ENCODE measurements at regions not wholly inside any gene's neighbourhood (a gene's known extent, or its start where the extent isn't known, plus 50 kb on each side); places are given as distances from the start of the nearest gene placed in this dataset.

- DNase-seq (ENCODE audit: low read depth, low spot score) = no peak
- TF ChIP-seq YY1 (IDR thresholded peaks at IDR 0.05; ENCODE audit: insufficient read depth, insufficient read length) = no peak
- no peak for TF ChIP-seq ZNF274 (IDR thresholded peaks at IDR 0.05; ENCODE audit: low read depth, low read length)
- no peak for TF ChIP-seq SUZ12 (IDR thresholded peaks at IDR 0.05; ENCODE audit: extremely low read depth, insufficient read depth, insufficient read length)
- H3K27me3 ChIP-seq (ENCODE audit: insufficient read depth, insufficient read length) = peaks cover 6% of the 10 kb centered on the region
These were observed 61.6 kb upstream of the LAPTM5 start for GRCh38 chr1:30819244-30819571.

GRCh38 chr1:30818568-30819243, 61.1 kb upstream of the LAPTM5 start:
- H3K9ac ChIP-seq (ENCODE audit: insufficient read length, low read depth) = peak overlapping the region; percentile 12
- H3K4me1 ChIP-seq (ENCODE audit: insufficient read depth, insufficient read length) = peaks cover 33% of the 10 kb centered on the region
- H3K9me3 ChIP-seq (ENCODE audit: insufficient read depth, low read length) = no peaks in the 10 kb centered on the region
- TF ChIP-seq YY1 (IDR thresholded peaks at IDR 0.05; ENCODE audit: insufficient read depth, insufficient read length) (no peak), ZNF274 (IDR thresholded peaks at IDR 0.05; ENCODE audit: low read depth, low read length) (no peak), SUZ12 (IDR thresholded peaks at IDR 0.05; ENCODE audit: extremely low read depth, insufficient read depth, insufficient read length) (no peak)
- no peak for DNase-seq (ENCODE audit: low read depth, low spot score)
- H3K4me3 ChIP-seq (ENCODE audit: insufficient read length, low read depth) = no peak overlapping the region
- no peaks in the 10 kb centered on the region for H3K36me3 ChIP-seq (ENCODE audit: insufficient read depth, insufficient read length, low read length)
- H3K27me3 ChIP-seq (ENCODE audit: insufficient read depth, insufficient read length) = peaks cover 6% of the 10 kb centered on the region

More at GRCh38 chr1:30819244-30819571, 61.6 kb upstream of the LAPTM5 start:
- Histone ChIP-seq H3K9ac (ENCODE audit: insufficient read length, low read depth) (no peak overlapping the region), H3K4me1 (ENCODE audit: insufficient read depth, insufficient read length) (peaks cover 35% of the 10 kb centered on the region), H3K9me3 (ENCODE audit: insufficient read depth, low read length) (no peaks in the 10 kb centered on the region), H3K36me3 (ENCODE audit: insufficient read depth, insufficient read length, low read length) (no peaks in the 10 kb centered on the region), H3K4me3 (ENCODE audit: insufficient read length, low read depth) (no peak overlapping the region)

GRCh38 chr1:30817548-30817947, 60.0 kb upstream of the LAPTM5 start:
- Histone ChIP-seq H3K27me3 (ENCODE audit: insufficient read depth, insufficient read length) (peaks cover 6% of the 10 kb centered on the region), H3K36me3 (ENCODE audit: insufficient read depth, insufficient read length, low read length) (no peaks in the 10 kb centered on the region), H3K4me3 (ENCODE audit: insufficient read length, low read depth) (no peak overlapping the region), H3K9me3 (ENCODE audit: insufficient read depth, low read length) (no peaks in the 10 kb centered on the region), H3K9ac (ENCODE audit: insufficient read length, low read depth) (no peak overlapping the region), H3K4me1 (ENCODE audit: insufficient read depth, insufficient read length) (peaks cover 24% of the 10 kb centered on the region)
- DNase-seq (ENCODE audit: low read depth, low spot score) = no peak
- no peak for TF ChIP-seq YY1 (IDR thresholded peaks at IDR 0.05; ENCODE audit: insufficient read depth, insufficient read length)
- no peak for TF ChIP-seq ZNF274 (IDR thresholded peaks at IDR 0.05; ENCODE audit: low read depth, low read length)
- TF ChIP-seq SUZ12 (IDR thresholded peaks at IDR 0.05; ENCODE audit: extremely low read depth, insufficient read depth, insufficient read length) = no peak

GRCh38 chr1:30817077-30817438, 59.5 kb upstream of the LAPTM5 start:
- Histone ChIP-seq H3K9me3 (ENCODE audit: insufficient read depth, low read length) (no peaks in the 10 kb centered on the region), H3K4me3 (ENCODE audit: insufficient read length, low read depth) (no peak overlapping the region), H3K4me1 (ENCODE audit: insufficient read depth, insufficient read length) (peaks cover 24% of the 10 kb centered on the region), H3K36me3 (ENCODE audit: insufficient read depth, insufficient read length, low read length) (no peaks in the 10 kb centered on the region), H3K9ac (ENCODE audit: insufficient read length, low read depth) (peak overlapping the region; percentile 28), H3K27me3 (ENCODE audit: insufficient read depth, insufficient read length) (peaks cover 6% of the 10 kb centered on the region)
- no peak for DNase-seq (ENCODE audit: low read depth, low spot score)
- TF ChIP-seq ZNF274 (IDR thresholded peaks at IDR 0.05; ENCODE audit: low read depth, low read length) = no peak
- TF ChIP-seq SUZ12 (IDR thresholded peaks at IDR 0.05; ENCODE audit: extremely low read depth, insufficient read depth, insufficient read length) = no peak
- no peak for TF ChIP-seq YY1 (IDR thresholded peaks at IDR 0.05; ENCODE audit: insufficient read depth, insufficient read length)

- peak overlapping the region; percentile 28 for H3K9ac ChIP-seq (ENCODE audit: insufficient read length, low read depth)
- peak overlapping the region; percentile 6 for H3K4me3 ChIP-seq (ENCODE audit: insufficient read length, low read depth)
- H3K9me3 ChIP-seq (ENCODE audit: insufficient read depth, low read length) = no peaks in the 10 kb centered on the region
- no peak for TF ChIP-seq YY1 (IDR thresholded peaks at IDR 0.05; ENCODE audit: insufficient read depth, insufficient read length)
- TF ChIP-seq ZNF274 (IDR thresholded peaks at IDR 0.05; ENCODE audit: low read depth, low read length) = no peak
- TF ChIP-seq SUZ12 (IDR thresholded peaks at IDR 0.05; ENCODE audit: extremely low read depth, insufficient read depth, insufficient read length) = no peak
- peaks cover 24% of the 10 kb centered on the region for H3K4me1 ChIP-seq (ENCODE audit: insufficient read depth, insufficient read length)
- H3K27me3 ChIP-seq (ENCODE audit: insufficient read depth, insufficient read length) = peaks cover 6% of the 10 kb centered on the region
- peak; percentile 96 for DNase-seq (ENCODE audit: low read depth, low spot score)
- no peaks in the 10 kb centered on the region for H3K36me3 ChIP-seq (ENCODE audit: insufficient read depth, insufficient read length, low read length)
These were observed 58.9 kb upstream of the LAPTM5 start for GRCh38 chr1:30816211-30817076.

GRCh38 chr1:30815556-30815955, 58.0 kb upstream of the LAPTM5 start:
- TF ChIP-seq ZNF274 (IDR thresholded peaks at IDR 0.05; ENCODE audit: low read depth, low read length) (no peak), YY1 (IDR thresholded peaks at IDR 0.05; ENCODE audit: insufficient read depth, insufficient read length) (no peak), SUZ12 (IDR thresholded peaks at IDR 0.05; ENCODE audit: extremely low read depth, insufficient read depth, insufficient read length) (no peak)
- H3K36me3 ChIP-seq (ENCODE audit: insufficient read depth, insufficient read length, low read length) = no peaks in the 10 kb centered on the region
- peaks cover 6% of the 10 kb centered on the region for H3K27me3 ChIP-seq (ENCODE audit: insufficient read depth, insufficient read length)

GRCh38 chr1:30814292-30814691, 56.7 kb upstream of the LAPTM5 start:
- Histone ChIP-seq H3K9me3 (ENCODE audit: insufficient read depth, low read length) (no peaks in the 10 kb centered on the region), H3K36me3 (ENCODE audit: insufficient read depth, insufficient read length, low read length) (no peaks in the 10 kb centered on the region), H3K27me3 (ENCODE audit: insufficient read depth, insufficient read length) (peaks cover 6% of the 10 kb centered on the region), H3K4me1 (ENCODE audit: insufficient read depth, insufficient read length) (peaks cover 20% of the 10 kb centered on the region), H3K9ac (ENCODE audit: insufficient read length, low read depth) (no peak overlapping the region), H3K4me3 (ENCODE audit: insufficient read length, low read depth) (no peak overlapping the region)
- TF ChIP-seq ZNF274 (IDR thresholded peaks at IDR 0.05; ENCODE audit: low read depth, low read length) (no peak), YY1 (IDR thresholded peaks at IDR 0.05; ENCODE audit: insufficient read depth, insufficient read length) (no peak), SUZ12 (IDR thresholded peaks at IDR 0.05; ENCODE audit: extremely low read depth, insufficient read depth, insufficient read length) (no peak)
- DNase-seq (ENCODE audit: low read depth, low spot score) = no peak

More at GRCh38 chr1:30815556-30815955, 58.0 kb upstream of the LAPTM5 start:
- H3K4me1 ChIP-seq (ENCODE audit: insufficient read depth, insufficient read length) = peaks cover 24% of the 10 kb centered on the region
- no peak overlapping the region for H3K4me3 ChIP-seq (ENCODE audit: insufficient read length, low read depth)
- no peak overlapping the region for H3K9ac ChIP-seq (ENCODE audit: insufficient read length, low read depth)
- DNase-seq (ENCODE audit: low read depth, low spot score) = no peak
- no peaks in the 10 kb centered on the region for H3K9me3 ChIP-seq (ENCODE audit: insufficient read depth, low read length)

Measured in NT2/D1 (cell line).